Left renal pelvis (tissue), 4 donors: ENCODE measurements at regions not wholly inside any gene's neighbourhood (a gene's known extent, or its start where the extent isn't known, plus 50 kb on each side); places are given as distances from the start of the nearest gene placed in this dataset.

ENCODE experiments used
- DNase-seq, 4 donors: peaks; one replicate each; pipeline ENCODE4 v3.0.0-alpha.2; 2013; ENCODE audit warnings: low read depth in 4 of 4, low spot score in 3 of 4

GRCh38 chr1:2932671-2933350 is 88.5 kb upstream of the ACTRT2 start:
- DNase-seq = no peak

- DNase-seq = no peak
Observed at GRCh38 chr1:2933431-2934155, 87.7 kb upstream of the ACTRT2 start.

- DNase-seq = no peak
Observed at GRCh38 chr1:2934156-2934540, 87.1 kb upstream of the ACTRT2 start.

DNA sequence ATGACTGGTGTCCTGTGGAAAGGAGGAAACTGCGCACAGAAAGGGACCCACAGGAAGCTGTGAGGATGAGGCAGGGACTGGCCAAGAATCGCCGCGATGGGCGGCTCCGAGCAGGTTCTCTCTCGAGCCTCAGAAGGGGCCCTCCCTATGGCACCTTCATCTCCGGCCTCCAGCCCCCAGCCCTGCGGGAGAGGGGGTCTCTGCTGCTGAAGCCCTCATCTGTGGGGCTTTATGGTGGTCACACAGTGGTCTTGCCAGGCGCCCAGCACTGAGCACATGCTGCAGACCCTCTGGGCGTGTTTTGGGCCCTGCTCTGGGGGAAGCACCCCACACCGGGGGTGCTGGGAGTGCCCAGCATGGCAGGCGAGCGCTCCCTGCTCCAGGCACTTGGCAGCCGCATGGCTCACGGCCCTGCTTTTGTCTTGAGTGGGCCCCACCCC is 86.6 kb upstream of the ACTRT2 start:
- no peak for DNase-seq

DNA sequence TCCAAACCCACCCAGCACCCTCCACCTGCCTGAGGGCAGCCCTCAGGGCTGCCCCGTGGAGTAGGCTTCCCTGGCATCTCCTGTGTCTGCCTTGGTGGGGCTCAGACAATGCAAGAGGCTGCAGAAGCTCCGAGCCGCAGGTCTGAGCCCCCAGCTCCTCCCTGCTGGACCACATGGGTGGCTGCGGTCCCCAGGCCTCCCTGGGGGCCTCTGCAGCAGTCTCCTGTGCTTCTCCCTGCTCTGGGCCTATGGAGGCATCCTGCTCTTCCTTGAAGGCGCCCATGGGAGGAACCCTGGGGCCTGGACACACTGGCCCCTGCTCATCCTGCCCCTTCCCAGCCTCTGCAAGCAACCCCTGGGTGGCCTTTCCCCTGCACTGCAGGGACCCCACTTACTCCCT is 86.1 kb upstream of the ACTRT2 start:
- DNase-seq = no peak

DNA sequence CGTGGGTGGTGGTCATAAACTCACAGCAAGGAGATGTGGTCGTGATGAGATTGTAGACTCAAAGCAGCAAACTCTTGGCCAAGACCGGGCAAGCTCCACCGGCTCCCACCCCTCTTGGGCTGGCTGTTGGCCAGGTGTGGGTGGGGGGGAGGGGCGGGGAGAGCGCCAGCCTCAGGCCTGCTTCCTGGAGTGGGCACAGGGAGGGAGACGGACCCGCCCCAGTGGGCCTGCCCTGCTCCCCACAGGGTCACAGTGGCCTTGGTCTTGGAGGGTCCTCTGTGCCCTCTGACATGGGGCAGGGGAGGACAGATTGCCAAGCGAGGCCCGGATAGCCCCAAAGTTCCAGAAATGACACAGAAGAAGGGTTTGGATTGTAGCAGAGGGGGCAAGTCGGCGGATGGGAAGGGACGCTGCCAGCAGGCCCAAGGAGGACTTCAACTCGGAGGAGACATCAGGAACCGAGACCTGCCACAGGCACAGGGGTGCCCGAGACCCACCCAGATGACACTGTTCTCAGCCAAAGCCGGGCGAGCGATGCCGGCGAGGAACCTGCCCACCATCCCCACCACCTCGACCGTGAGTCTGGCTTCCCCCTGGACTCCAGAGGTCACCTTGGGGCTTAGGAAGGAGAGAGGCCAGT is 85.4 kb upstream of the ACTRT2 start:
- no peak for DNase-seq

DNA sequence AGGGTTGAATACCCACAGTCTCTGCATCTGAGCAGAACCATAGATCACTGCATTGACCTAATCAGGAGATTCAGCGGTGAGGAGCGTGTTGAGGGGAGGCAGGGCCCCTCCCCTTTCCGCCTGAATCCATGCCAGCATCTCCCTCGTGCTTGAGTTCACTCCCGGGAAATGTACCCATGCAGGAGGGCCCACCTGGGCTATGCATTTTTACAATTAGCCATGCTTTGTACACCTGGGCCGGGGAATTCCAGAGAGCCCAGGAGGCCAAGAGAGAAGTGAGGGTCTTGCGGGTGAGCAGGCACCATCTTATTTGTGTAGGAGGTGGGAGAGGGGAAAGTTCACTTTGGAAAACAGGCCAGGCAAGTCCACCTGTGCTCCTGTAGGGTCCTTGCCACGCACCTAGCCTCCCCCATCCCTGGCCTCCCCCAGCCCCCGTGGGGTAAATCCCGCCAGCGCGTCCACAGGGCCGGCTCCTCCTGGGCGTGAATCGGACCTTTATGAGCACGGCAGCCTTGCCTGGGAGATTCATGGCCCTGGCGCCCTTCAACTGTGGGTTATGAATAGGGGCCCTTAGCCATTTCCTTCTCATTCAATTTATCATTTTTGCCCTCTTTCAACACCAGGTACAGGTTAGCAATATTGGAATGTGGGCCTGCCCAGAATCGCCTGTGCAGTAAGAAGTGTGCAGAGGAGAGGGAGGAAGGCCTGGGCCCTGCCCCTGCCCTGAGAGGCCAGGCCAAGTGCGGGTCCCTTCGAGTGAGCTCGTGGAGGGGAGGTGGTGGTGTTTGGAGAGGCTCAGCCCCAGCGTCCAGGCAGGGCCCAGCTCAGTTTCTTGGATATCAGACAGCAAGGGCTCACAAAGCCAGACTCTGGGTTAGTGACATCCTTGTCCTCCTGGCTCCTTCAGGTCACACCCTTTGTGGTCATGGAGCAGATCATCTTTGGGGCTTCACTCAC is 84.4 kb upstream of the ACTRT2 start:
- no peak for DNase-seq

GRCh38 chr1:2937805-2938204 is 83.5 kb upstream of the ACTRT2 start:
- DNase-seq = no peak

- DNase-seq = no peak
Observed at GRCh38 chr1:2939041-2939552, 82.2 kb upstream of the ACTRT2 start.

- no peak for DNase-seq
Observed at GRCh38 chr1:2940178-2940577, 81.1 kb upstream of the ACTRT2 start.

DNA sequence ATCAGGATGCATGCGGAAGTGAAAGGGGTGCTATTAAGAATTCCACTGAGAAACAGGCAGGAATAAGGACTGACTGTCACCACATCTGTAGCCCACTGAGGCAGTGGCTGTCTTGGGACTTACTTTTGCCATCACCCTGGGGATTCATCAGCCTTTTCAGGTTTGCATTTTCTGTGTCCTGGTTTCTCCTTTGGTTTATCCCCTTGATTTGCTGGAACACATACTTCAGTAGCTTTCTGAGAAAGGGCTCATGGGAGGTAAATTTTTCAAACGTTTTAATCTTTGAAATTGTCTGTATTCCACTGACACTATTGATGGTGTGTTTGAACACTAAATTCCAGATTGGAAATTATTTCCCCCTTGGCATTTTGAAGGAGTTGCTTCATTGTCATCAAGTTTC is 80.2 kb upstream of the ACTRT2 start:
- DNase-seq = no peak

- DNase-seq = no peak
Observed at GRCh38 chr1:2941907-2942306, 79.4 kb upstream of the ACTRT2 start.

GRCh38 chr1:2942410-2942809 is 78.9 kb upstream of the ACTRT2 start:
- no peak for DNase-seq

- no peak for DNase-seq
Observed at GRCh38 chr1:2943686-2944260, 77.5 kb upstream of the ACTRT2 start.

DNA sequence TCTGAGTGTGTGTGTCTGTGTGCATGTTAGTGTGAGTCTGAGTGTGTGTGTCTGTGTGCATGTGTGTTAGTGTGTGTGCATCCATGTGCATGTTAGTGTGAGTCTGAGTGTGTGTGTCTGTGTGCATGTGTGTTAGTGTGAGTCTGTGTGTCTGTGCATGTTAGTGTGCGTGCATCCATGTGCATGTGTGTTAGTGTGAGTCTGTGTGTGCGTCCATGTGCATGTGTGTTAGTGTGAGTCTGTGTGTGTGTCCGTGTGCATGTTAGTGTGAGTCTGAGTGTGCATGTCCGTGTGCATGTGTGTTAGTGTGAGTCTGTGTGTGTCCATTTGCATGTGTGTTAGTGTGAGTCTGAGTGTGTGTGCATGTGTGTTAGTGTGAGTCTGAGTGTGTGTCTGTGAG is 76.6 kb upstream of the ACTRT2 start:
- DNase-seq = no peak

- no peak for DNase-seq
Observed at GRCh38 chr1:2945821-2946231, 75.4 kb upstream of the ACTRT2 start.

GRCh38 chr1:2946291-2946690 is 75.0 kb upstream of the ACTRT2 start:
- no peak for DNase-seq

GRCh38 chr1:2946999-2947690 is 74.1 kb upstream of the ACTRT2 start:
- DNase-seq = no peak

DNA sequence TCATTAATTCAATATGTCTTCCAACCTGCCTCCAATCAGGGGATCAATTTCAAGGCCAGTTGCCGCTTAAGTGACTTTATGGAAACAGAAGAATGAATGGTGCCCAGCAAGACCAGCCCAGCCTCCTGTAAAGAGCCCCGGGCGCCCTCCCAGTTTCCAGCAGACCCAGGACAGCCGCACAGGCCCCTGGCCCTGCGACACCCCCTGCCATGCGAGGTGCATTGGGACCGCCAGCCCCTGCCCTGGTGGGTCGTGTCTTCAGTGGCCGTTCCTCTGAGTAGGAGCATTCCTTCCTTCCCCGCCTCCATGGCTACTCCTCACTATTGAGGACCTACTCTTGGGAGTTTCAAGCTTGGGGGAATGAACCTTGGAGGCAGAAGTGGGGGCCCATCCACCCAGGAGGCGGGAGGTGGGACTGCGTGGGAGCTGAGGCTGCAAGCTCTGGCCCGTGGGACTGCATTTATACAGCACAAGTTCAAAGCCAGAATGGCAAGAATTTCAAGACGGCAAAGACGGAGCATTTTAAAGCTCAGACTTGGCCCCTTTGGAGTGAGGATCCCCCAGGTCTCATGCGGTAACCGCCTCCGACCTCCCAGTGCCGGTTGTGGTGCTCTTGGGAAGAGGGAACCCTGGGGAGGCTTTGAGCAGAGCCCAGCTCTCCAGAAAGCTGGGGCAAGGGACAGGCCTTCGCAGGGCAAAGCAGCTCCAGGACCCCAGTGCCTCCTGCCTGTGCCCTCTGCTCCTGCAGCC is 73.1 kb upstream of the ACTRT2 start:
- DNase-seq = no peak
